SK-N-SH (cell line): ENCODE measurements at regions not wholly inside any gene's neighbourhood (a gene's known extent, or its start where the extent isn't known, plus 50 kb on each side); places are given as distances from the start of the nearest gene placed in this dataset.

Experiments used
- CTCF ChIA-PET: fragments of 300-600, 350-600 bp; formaldehyde crosslinking; extraction: SDS; loops from one replicate; lab custom pipeline; 2021; lab: Yijun Ruan, JAX
- POLR2A ChIA-PET: fragments of 350-600 bp; sonication (Branson Sonifier 250); formaldehyde crosslinking; extraction: SDS; loops from one replicate; lab custom pipeline; 2020; ENCODE audit warnings: antibody characterized with exemption, inconsistent platforms; lab: Yijun Ruan, JAX
- DNase-seq: peaks from one replicate; pipeline ENCODE4 v3.0.0; 2012
- H2AFZ ChIP-seq: fragments of 200-600 bp; sonication (generic); 2 replicates; pipeline ENCODE4 v1.8.1; 2016; ENCODE audit warnings: antibody characterized with exemption, mild to moderate bottlenecking, low read depth
- H3F3A ChIP-seq: fragments of 200-600 bp; sonication (generic); replicated peaks from 2 replicates; pipeline ENCODE3; 2016; ENCODE audit warnings: antibody characterized with exemption, mild to moderate bottlenecking; ENCODE audit not compliant: insufficient read depth
- H3K27ac ChIP-seq, 2 experiments: fragments of 200-500 bp in 1 of 2; fragments of 200-600 bp in 1 of 2; sonication (Bioruptor generic) in 1 of 2; sonication (generic), shearing (Covaris generic) in 1 of 2; 2 replicates each; pipeline versions ENCODE4 v1.5.1 to v1.6.1; 2014 to 2016; ENCODE audit warnings: low read depth in 2 of 2, inconsistent platforms in 1 of 2, low read length in 1 of 2, mild to moderate bottlenecking in 1 of 2, mixed read lengths in 1 of 2
- H3K27me3 ChIP-seq: fragments of 200-600 bp; sonication (generic), shearing (Covaris generic); 2 replicates; pipeline ENCODE4 v1.6.1; 2016; ENCODE audit warnings: mixed run types; ENCODE audit not compliant: insufficient read depth
- H3K36me3 ChIP-seq, 2 experiments: fragments of 200-500 bp in 1 of 2; fragments of 200-600 bp in 1 of 2; sonication (Bioruptor generic) in 1 of 2; sonication (generic) in 1 of 2; replicated peaks in 1 of 2; 2 replicates each; pipeline versions ENCODE3 to v1.5.1; 2014 to 2016; ENCODE audit warnings: low read length in 1 of 2, mild to moderate bottlenecking in 1 of 2; ENCODE audit not compliant: insufficient read depth in 2 of 2, control insufficient read depth in 1 of 2
- H3K4me1 ChIP-seq, 2 experiments: fragments of 200-500 bp in 1 of 2; fragments of 200-600 bp in 1 of 2; sonication (Bioruptor generic) in 1 of 2; sonication (generic), shearing (Covaris generic) in 1 of 2; 2 replicates each; pipeline versions ENCODE4 v1.5.1 to v1.6.1; 2014 to 2016; ENCODE audit warnings: low read depth in 1 of 2, low read length in 1 of 2, mixed run types in 1 of 2; ENCODE audit not compliant: insufficient read depth in 2 of 2, control insufficient read depth in 1 of 2
- H3K4me2 ChIP-seq: fragments of 200-600 bp; sonication (generic), shearing (Covaris generic); 2 replicates; pipeline ENCODE4 v1.6.1; 2017; ENCODE audit warnings: mixed run types
- H3K4me3 ChIP-seq, 2 experiments: fragments of 200-500 bp in 1 of 2; fragments of 200-600 bp in 1 of 2; sonication (Bioruptor generic) in 1 of 2; sonication (generic), shearing (Covaris generic) in 1 of 2; 2 replicates each; pipeline versions ENCODE4 v1.5.1 to v1.8.1; 2014 to 2016; ENCODE audit warnings: low read depth in 2 of 2, inconsistent platforms in 1 of 2, low read length in 1 of 2, mild to moderate bottlenecking in 1 of 2, mixed read lengths in 1 of 2, moderate library complexity in 1 of 2
- H3K79me2 ChIP-seq: fragments of 200-600 bp; sonication (generic); 2 replicates; pipeline ENCODE4 v1.8.1; 2017; ENCODE audit warnings: mild to moderate bottlenecking; ENCODE audit not compliant: insufficient read depth
- H3K9ac ChIP-seq: fragments of 200-600 bp; sonication (generic); 2 replicates; pipeline ENCODE4 v1.6.1; 2017; ENCODE audit warnings: mixed run types
- H3K9me2 ChIP-seq: fragments of 200-600 bp; sonication (generic); 2 replicates; pipeline ENCODE4 v1.6.1; 2017; ENCODE audit warnings: mixed run types
- H3K9me3 ChIP-seq: fragments of 200-600 bp; sonication (generic); 2 replicates; pipeline ENCODE4 v1.6.1; 2017; ENCODE audit warnings: mixed run types, mild to moderate bottlenecking, moderate library complexity
- H4K20me1 ChIP-seq: fragments of 200-600 bp; sonication (generic); 2 replicates; pipeline ENCODE4 v1.6.1; 2017; ENCODE audit warnings: mild to moderate bottlenecking, mixed run types; ENCODE audit not compliant: insufficient read depth
- CHD2 ChIP-seq: fragments of 150-350 bp; IDR thresholded peaks from 2 replicates; pipeline ENCODE4 v1.6.1; 2018; ENCODE audit warnings: low read length; ENCODE audit not compliant: partially characterized antibody
- EZH2phosphoT487 ChIP-seq: fragments of 200-600 bp; sonication (generic); IDR thresholded peaks from 2 replicates; pipeline ENCODE4 v1.6.1; 2017; ENCODE audit warnings: low read depth, mixed run types, mild to moderate bottlenecking, antibody characterized with exemption, moderate library complexity, borderline replicate concordance
- FOXJ3 ChIP-seq: sonication (generic); formaldehyde crosslinking; IDR thresholded peaks from 2 replicates; pipeline ENCODE4 v1.5.1; 2020; ENCODE audit warnings: mild to moderate bottlenecking, missing genetic modification reagents
- GABPA ChIP-seq: IDR thresholded peaks from 2 replicates; pipeline ENCODE4 v1.4.0; 2012; ENCODE audit warnings: low read depth, mild to moderate bottlenecking
- MAX ChIP-seq: IDR thresholded peaks from 2 replicates; pipeline ENCODE4 v1.4.0; 2012; ENCODE audit warnings: low read depth
- MXI1 ChIP-seq: IDR thresholded peaks from 2 replicates; pipeline ENCODE4 v1.6.1; 2012; ENCODE audit warnings: mild to moderate bottlenecking, low read depth, low read length, improper control_type of control experiment
- NRF1 ChIP-seq: IDR thresholded peaks from 2 replicates; pipeline ENCODE4 v1.6.1; 2012; ENCODE audit warnings: low read depth, mild to moderate bottlenecking, low read length
- POLR2AphosphoS5 ChIP-seq: IDR thresholded peaks from 2 replicates; pipeline ENCODE4 v1.6.1; 2012; ENCODE audit warnings: low read depth, low read length
- RCOR1 ChIP-seq: fragments of 150-350 bp; IDR thresholded peaks from 2 replicates; pipeline ENCODE4 v1.6.1; 2017; ENCODE audit warnings: antibody characterized with exemption, low read length
- RXRA ChIP-seq: IDR thresholded peaks from 2 replicates; pipeline ENCODE4 v1.4.0; 2012; ENCODE audit warnings: low read depth, mild to moderate bottlenecking, borderline replicate concordance
- TAF1 ChIP-seq: IDR thresholded peaks from 2 replicates; pipeline ENCODE4 v1.6.1; 2012; ENCODE audit warnings: low read depth, mild to moderate bottlenecking, low read length, moderate library complexity, borderline replicate concordance
- TCF12 ChIP-seq: IDR thresholded peaks from 2 replicates; pipeline ENCODE4 v1.4.0; 2012
- YY1 ChIP-seq: IDR thresholded peaks from 2 replicates; pipeline ENCODE4 v1.4.0; 2012; ENCODE audit warnings: low read depth, mild to moderate bottlenecking
- WGBS: methylation state at CpG from one replicate; pipeline ENCODE4 v1.1.6; 2017; ENCODE audit warnings: low lambda C conversion rate; 5-methylcytosine and 5-hydroxymethylcytosine counted together
- TF ChIP-seq, protein P1 (sequence below): IDR thresholded peaks from 2 replicates; pipeline ENCODE4 v1.4.0; 2012; ENCODE audit warnings: low read depth, borderline replicate concordance

- Histone ChIP-seq H3K27me3 (no peaks in the 10 kb centered on the region; the same call in none of the 2 replicates), H3K9me3 (no peaks in the 10 kb centered on the region), H4K20me1 (no peaks in the 10 kb centered on the region), H3K4me2 (no peak overlapping the region), H3K27ac (no peak overlapping the region), H3K9ac (no peak overlapping the region), H3K79me2 (no peaks in the 10 kb centered on the region), H3K9me2 (no peaks in the 10 kb centered on the region), H3K36me3 (no peaks in the 10 kb centered on the region), H3F3A (no peaks in the 10 kb centered on the region), H2AFZ (no peak overlapping the region), H3K4me1 (peaks cover 4 to 32% of the 10 kb centered on the region in 2 experiments; a peak in 2 of 4 replicates), H3K4me3 (no peak overlapping the region)
- ChIA-PET CTCF (no interaction called here), POLR2A (no interaction called here)
- peak; percentile 25 for DNase-seq
- TF ChIP-seq MXI1, result peak; percentile 75; the same call in 1 of the 2 replicates
- TF ChIP-seq CHD2, result no peak
- 19% methylated on average over 3 of the region's 7 CpGs for WGBS
These were observed 79.9 kb downstream of the DAD1 start for GRCh38 chr14:22509036-22509709.

DNA sequence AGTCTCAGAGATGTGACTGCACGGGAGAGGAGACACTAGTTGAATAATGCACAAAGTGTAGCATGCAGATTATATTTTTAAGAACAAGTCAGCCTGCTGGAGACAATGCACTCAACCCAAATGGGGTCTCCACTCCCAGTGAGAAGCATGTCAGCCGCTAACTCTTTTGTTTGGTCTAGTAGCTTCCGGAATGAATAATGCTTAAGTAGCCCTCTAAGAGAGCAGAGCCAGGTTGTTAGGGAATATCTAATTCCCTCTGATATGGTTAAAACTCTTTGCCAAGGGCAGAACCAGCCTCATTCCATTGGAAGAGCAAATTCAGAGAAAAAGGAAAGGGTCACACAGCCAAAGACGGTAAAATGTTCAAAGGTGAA, 80.4 kb downstream of the DAD1 start:
- Histone ChIP-seq H3K27me3 (no peaks in the 10 kb centered on the region; the same call in 1 of the 2 replicates), H3K27ac (no peak overlapping the region), H3K9ac (no peak overlapping the region), H3K9me3 (no peaks in the 10 kb centered on the region), H3K36me3 (no peaks in the 10 kb centered on the region), H3K4me2 (no peak overlapping the region), H3K9me2 (no peaks in the 10 kb centered on the region), H4K20me1 (no peaks in the 10 kb centered on the region), H3K4me1 (peaks cover 4 to 32% of the 10 kb centered on the region in 2 experiments; a peak in 2 of 4 replicates), H3K4me3 (no peak overlapping the region), H3F3A (no peaks in the 10 kb centered on the region)
- no peak for DNase-seq
- POLR2A ChIA-PET, result no interaction called here
- TF ChIP-seq YY1 (no peak), RXRA (no peak), RCOR1 (no peak), TAF1 (no peak), NRF1 (no peak), MXI1 (no peak), FOXJ3 (CRISPR knock-in tag) (no peak), GABPA (no peak), MAX (no peak), TCF12 (no peak), EZH2phosphoT487 (no peak), POLR2AphosphoS5 (no peak)
- TF ChIP-seq, protein P1, sequence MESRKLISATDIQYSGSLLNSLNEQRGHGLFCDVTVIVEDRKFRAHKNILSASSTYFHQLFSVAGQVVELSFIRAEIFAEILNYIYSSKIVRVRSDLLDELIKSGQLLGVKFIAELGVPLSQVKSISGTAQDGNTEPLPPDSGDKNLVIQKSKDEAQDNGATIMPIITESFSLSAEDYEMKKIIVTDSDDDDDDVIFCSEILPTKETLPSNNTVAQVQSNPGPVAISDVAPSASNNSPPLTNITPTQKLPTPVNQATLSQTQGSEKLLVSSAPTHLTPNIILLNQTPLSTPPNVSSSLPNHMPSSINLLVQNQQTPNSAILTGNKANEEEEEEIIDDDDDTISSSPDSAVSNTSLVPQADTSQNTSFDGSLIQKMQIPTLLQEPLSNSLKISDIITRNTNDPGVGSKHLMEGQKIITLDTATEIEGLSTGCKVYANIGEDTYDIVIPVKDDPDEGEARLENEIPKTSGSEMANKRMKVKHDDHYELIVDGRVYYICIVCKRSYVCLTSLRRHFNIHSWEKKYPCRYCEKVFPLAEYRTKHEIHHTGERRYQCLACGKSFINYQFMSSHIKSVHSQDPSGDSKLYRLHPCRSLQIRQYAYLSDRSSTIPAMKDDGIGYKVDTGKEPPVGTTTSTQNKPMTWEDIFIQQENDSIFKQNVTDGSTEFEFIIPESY, result no peak
- TF ChIP-seq, all 33 proteins: peak for 0
- WGBS, result 48% methylated on average over 4 of the region's 4 CpGs
- Histone ChIP-seq H3K79me2 (no peaks in the 10 kb centered on the region), H2AFZ (no peak overlapping the region)
- CTCF ChIA-PET, result no interaction called here
